ENCODE measurements at regions not wholly inside any gene's neighbourhood (a gene's known extent, or its start where the extent isn't known, plus 50 kb on each side); places are given as distances from the start of the nearest gene placed in this dataset.

GRCh38 chr5:135133698-135134515 lies 99.9 kb upstream of the PITX1 start:
- H3K27ac ChIP-seq (ENCODE audit: insufficient read depth, low read length, poor library complexity, severe bottlenecking) = no peak overlapping the region
- no peaks in the 10 kb centered on the region for H3K27me3 ChIP-seq (replicated peaks; ENCODE audit: control insufficient read depth, insufficient read depth, low read length, poor library complexity, severe bottlenecking)
- no peak overlapping the region for H3K4me3 ChIP-seq (ENCODE audit: insufficient read depth, low read depth, low read length, poor library complexity, severe bottlenecking)
- H3K4me1 ChIP-seq (ENCODE audit: control insufficient read depth, insufficient read depth, low read length, poor library complexity, severe bottlenecking) = no peaks in the 10 kb centered on the region
- H3K36me3 ChIP-seq (ENCODE audit: control insufficient read depth, insufficient read depth, low read length) = no peaks in the 10 kb centered on the region
- no peak for DNase-seq
- no peaks in the 10 kb centered on the region for H3K9me3 ChIP-seq (ENCODE audit: control insufficient read depth, low read length)

GRCh38 chr5:135133181-135133580 lies 99.2 kb upstream of the PITX1 start:
- Histone ChIP-seq H3K36me3 (ENCODE audit: control insufficient read depth, insufficient read depth, low read length) (no peaks in the 10 kb centered on the region), H3K4me1 (ENCODE audit: control insufficient read depth, insufficient read depth, low read length, poor library complexity, severe bottlenecking) (no peaks in the 10 kb centered on the region), H3K4me3 (ENCODE audit: insufficient read depth, low read depth, low read length, poor library complexity, severe bottlenecking) (no peak overlapping the region), H3K27ac (ENCODE audit: insufficient read depth, low read length, poor library complexity, severe bottlenecking) (no peak overlapping the region), H3K27me3 (replicated peaks; ENCODE audit: control insufficient read depth, insufficient read depth, low read length, poor library complexity, severe bottlenecking) (no peaks in the 10 kb centered on the region), H3K9me3 (ENCODE audit: control insufficient read depth, low read length) (no peaks in the 10 kb centered on the region)
- DNase-seq = no peak

- H3K9me3 ChIP-seq (ENCODE audit: control insufficient read depth, low read length) = no peaks in the 10 kb centered on the region
- H3K36me3 ChIP-seq (ENCODE audit: control insufficient read depth, insufficient read depth, low read length) = no peaks in the 10 kb centered on the region
- H3K27ac ChIP-seq (ENCODE audit: insufficient read depth, low read length, poor library complexity, severe bottlenecking) = no peak overlapping the region
- H3K4me3 ChIP-seq (ENCODE audit: insufficient read depth, low read depth, low read length, poor library complexity, severe bottlenecking) = no peak overlapping the region
- H3K4me1 ChIP-seq (ENCODE audit: control insufficient read depth, insufficient read depth, low read length, poor library complexity, severe bottlenecking) = no peaks in the 10 kb centered on the region
- DNase-seq = no peak
- no peaks in the 10 kb centered on the region for H3K27me3 ChIP-seq (replicated peaks; ENCODE audit: control insufficient read depth, insufficient read depth, low read length, poor library complexity, severe bottlenecking)
Observed at GRCh38 chr5:135131801-135132680, 98.0 kb upstream of the PITX1 start.

GRCh38 chr5:135130261-135131215 lies 96.5 kb upstream of the PITX1 start:
- Histone ChIP-seq H3K27ac (ENCODE audit: insufficient read depth, low read length, poor library complexity, severe bottlenecking) (no peak overlapping the region), H3K4me1 (ENCODE audit: control insufficient read depth, insufficient read depth, low read length, poor library complexity, severe bottlenecking) (no peaks in the 10 kb centered on the region)
- DNase-seq = no peak

DNA sequence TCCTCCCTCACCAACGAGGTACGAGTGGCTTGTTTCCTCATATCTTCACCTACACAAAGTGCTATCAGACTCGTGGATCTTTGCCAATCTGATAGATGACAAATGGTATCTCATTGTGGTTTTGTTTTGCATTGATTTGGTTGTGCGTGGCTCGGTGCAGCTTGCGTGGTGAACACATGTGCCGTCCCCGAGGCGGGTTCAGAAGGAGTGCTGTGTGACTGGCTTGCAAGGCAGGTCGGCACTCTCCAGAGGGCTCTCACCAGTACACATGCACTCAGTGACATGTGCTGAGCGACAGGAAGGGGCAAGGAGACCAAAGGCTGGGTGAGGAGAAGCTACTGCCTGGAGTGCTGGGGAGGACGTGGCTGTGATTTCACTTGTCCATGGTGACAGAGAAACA lies 95.3 kb upstream of the PITX1 start:
- H3K4me1 ChIP-seq (ENCODE audit: control insufficient read depth, insufficient read depth, low read length, poor library complexity, severe bottlenecking) = no peaks in the 10 kb centered on the region
- H3K27me3 ChIP-seq (replicated peaks; ENCODE audit: control insufficient read depth, insufficient read depth, low read length, poor library complexity, severe bottlenecking) = no peaks in the 10 kb centered on the region
- no peaks in the 10 kb centered on the region for H3K36me3 ChIP-seq (ENCODE audit: control insufficient read depth, insufficient read depth, low read length)
- no peak overlapping the region for H3K4me3 ChIP-seq (ENCODE audit: insufficient read depth, low read depth, low read length, poor library complexity, severe bottlenecking)
- no peak for DNase-seq
- no peak overlapping the region for H3K27ac ChIP-seq (ENCODE audit: insufficient read depth, low read length, poor library complexity, severe bottlenecking)
- no peaks in the 10 kb centered on the region for H3K9me3 ChIP-seq (ENCODE audit: control insufficient read depth, low read length)

More at GRCh38 chr5:135130261-135131215, 96.5 kb upstream of the PITX1 start:
- no peaks in the 10 kb centered on the region for H3K36me3 ChIP-seq (ENCODE audit: control insufficient read depth, insufficient read depth, low read length)
- no peak overlapping the region for H3K4me3 ChIP-seq (ENCODE audit: insufficient read depth, low read depth, low read length, poor library complexity, severe bottlenecking)
- no peaks in the 10 kb centered on the region for H3K9me3 ChIP-seq (ENCODE audit: control insufficient read depth, low read length)
- H3K27me3 ChIP-seq (replicated peaks; ENCODE audit: control insufficient read depth, insufficient read depth, low read length, poor library complexity, severe bottlenecking) = no peaks in the 10 kb centered on the region

- Histone ChIP-seq H3K4me1 (ENCODE audit: control insufficient read depth, insufficient read depth, low read length, poor library complexity, severe bottlenecking) (no peaks in the 10 kb centered on the region), H3K27ac (ENCODE audit: insufficient read depth, low read length, poor library complexity, severe bottlenecking) (no peak overlapping the region), H3K9me3 (ENCODE audit: control insufficient read depth, low read length) (no peaks in the 10 kb centered on the region), H3K36me3 (ENCODE audit: control insufficient read depth, insufficient read depth, low read length) (no peaks in the 10 kb centered on the region), H3K4me3 (ENCODE audit: insufficient read depth, low read depth, low read length, poor library complexity, severe bottlenecking) (no peak overlapping the region), H3K27me3 (replicated peaks; ENCODE audit: control insufficient read depth, insufficient read depth, low read length, poor library complexity, severe bottlenecking) (no peaks in the 10 kb centered on the region)
- no peak for DNase-seq
Observed at GRCh38 chr5:135128361-135128760, 94.3 kb upstream of the PITX1 start.

GRCh38 chr5:135127439-135128240 lies 93.6 kb upstream of the PITX1 start:
- no peaks in the 10 kb centered on the region for H3K36me3 ChIP-seq (ENCODE audit: control insufficient read depth, insufficient read depth, low read length)
- no peaks in the 10 kb centered on the region for H3K9me3 ChIP-seq (ENCODE audit: control insufficient read depth, low read length)
- H3K4me1 ChIP-seq (ENCODE audit: control insufficient read depth, insufficient read depth, low read length, poor library complexity, severe bottlenecking) = no peaks in the 10 kb centered on the region
- H3K27ac ChIP-seq (ENCODE audit: insufficient read depth, low read length, poor library complexity, severe bottlenecking) = no peak overlapping the region
- no peak overlapping the region for H3K4me3 ChIP-seq (ENCODE audit: insufficient read depth, low read depth, low read length, poor library complexity, severe bottlenecking)
- no peaks in the 10 kb centered on the region for H3K27me3 ChIP-seq (replicated peaks; ENCODE audit: control insufficient read depth, insufficient read depth, low read length, poor library complexity, severe bottlenecking)
- no peak for DNase-seq

- H3K4me1 ChIP-seq (ENCODE audit: control insufficient read depth, insufficient read depth, low read length, poor library complexity, severe bottlenecking) = no peaks in the 10 kb centered on the region
- no peak for DNase-seq
- H3K4me3 ChIP-seq (ENCODE audit: insufficient read depth, low read depth, low read length, poor library complexity, severe bottlenecking) = no peak overlapping the region
- H3K9me3 ChIP-seq (ENCODE audit: control insufficient read depth, low read length) = no peaks in the 10 kb centered on the region
- no peaks in the 10 kb centered on the region for H3K27me3 ChIP-seq (replicated peaks; ENCODE audit: control insufficient read depth, insufficient read depth, low read length, poor library complexity, severe bottlenecking)
- no peak overlapping the region for H3K27ac ChIP-seq (ENCODE audit: insufficient read depth, low read length, poor library complexity, severe bottlenecking)
- no peaks in the 10 kb centered on the region for H3K36me3 ChIP-seq (ENCODE audit: control insufficient read depth, insufficient read depth, low read length)
Observed at GRCh38 chr5:135126688-135127438, 92.8 kb upstream of the PITX1 start.
